GM12864 (cell line): ENCODE measurements at regions not wholly inside any gene's neighbourhood (a gene's known extent, or its start where the extent isn't known, plus 50 kb on each side); places are given as distances from the start of the nearest gene placed in this dataset.

ENCODE experiments used
- DNase-seq: peaks from one replicate; pipeline ENCODE4 v3.0.0-alpha.2; 2011; ENCODE audit warnings: low read depth
- H3K4me3 ChIP-seq: 2 replicates; pipeline ENCODE4 v1.5.1; 2011; ENCODE audit warnings: mild to moderate bottlenecking, low read depth, low read length, control low read depth
- CTCF ChIP-seq: IDR thresholded peaks from 2 replicates; pipeline ENCODE4 v1.5.1; 2011; ENCODE audit warnings: low read depth, mild to moderate bottlenecking, moderate library complexity, low read length, control low read depth, inconsistent platforms; ENCODE audit errors: missing control alignments

GRCh38 chr3:132218817-132219755 is 98.1 kb upstream of the ACP3 start:
- DNase-seq, result no peak
- no peak for TF ChIP-seq CTCF

GRCh38 chr3:132220986-132221385 is 96.2 kb upstream of the ACP3 start:
- H3K4me3 ChIP-seq, result no peak overlapping the region
- DNase-seq, result no peak
- TF ChIP-seq CTCF, result no peak

More at GRCh38 chr3:132218817-132219755, 98.1 kb upstream of the ACP3 start:
- no peak overlapping the region for H3K4me3 ChIP-seq

- no peak for DNase-seq
- TF ChIP-seq CTCF, result no peak
- no peak overlapping the region for H3K4me3 ChIP-seq
Observed at GRCh38 chr3:132222868-132223538, 94.2 kb upstream of the ACP3 start.

DNA sequence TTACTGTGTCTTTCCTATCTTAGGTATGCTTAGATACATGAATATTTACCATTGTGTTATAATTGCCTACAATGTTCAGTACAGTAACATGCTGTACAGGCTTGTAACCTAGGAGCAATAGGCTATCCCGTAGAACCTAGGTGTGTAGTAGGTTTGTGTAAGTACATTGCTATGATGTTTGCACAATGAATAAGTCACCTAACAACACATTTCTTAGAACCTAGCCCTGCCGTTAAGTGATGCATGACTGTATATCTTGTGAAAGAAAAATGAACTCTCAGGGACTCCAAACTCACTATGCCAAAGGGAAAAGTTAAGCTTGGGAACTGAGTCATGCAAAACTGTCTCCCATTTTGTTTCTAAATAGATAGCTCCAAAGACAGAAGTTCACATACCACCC is 91.5 kb upstream of the ACP3 start:
- no peak for DNase-seq
- no peak overlapping the region for H3K4me3 ChIP-seq
- TF ChIP-seq CTCF, result no peak

GRCh38 chr3:132228923-132229322 is 88.3 kb upstream of the ACP3 start:
- no peak for TF ChIP-seq CTCF
- no peak overlapping the region for H3K4me3 ChIP-seq
- no peak for DNase-seq

GRCh38 chr3:132229641-132230040 is 87.6 kb upstream of the ACP3 start:
- no peak for DNase-seq
- H3K4me3 ChIP-seq, result no peak overlapping the region
- TF ChIP-seq CTCF, result no peak
